ENCODE measurements at regions not wholly inside any gene's neighbourhood (a gene's known extent, or its start where the extent isn't known, plus 50 kb on each side); places are given as distances from the start of the nearest gene placed in this dataset.

DNA sequence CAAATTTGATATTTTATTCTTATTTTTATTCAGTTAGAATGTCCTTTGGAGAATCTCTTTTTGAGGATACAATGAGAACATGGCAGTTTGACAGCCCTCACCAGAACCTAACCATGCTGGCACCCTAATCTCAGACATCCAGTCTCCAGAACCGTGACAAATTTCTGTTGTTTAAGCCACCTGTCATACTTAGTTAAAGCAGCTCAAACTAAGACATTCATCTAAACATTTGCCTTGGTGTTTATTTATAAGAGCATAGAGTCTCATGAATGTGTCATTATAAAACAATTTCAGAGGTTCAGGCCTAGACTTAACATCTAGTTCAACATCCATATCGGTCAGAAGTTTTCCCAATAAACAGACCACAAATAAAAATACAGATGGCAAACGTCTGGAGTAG is 125.1 kb upstream of the FUNDC1 start:
- TF ChIP-seq, protein P1, sequence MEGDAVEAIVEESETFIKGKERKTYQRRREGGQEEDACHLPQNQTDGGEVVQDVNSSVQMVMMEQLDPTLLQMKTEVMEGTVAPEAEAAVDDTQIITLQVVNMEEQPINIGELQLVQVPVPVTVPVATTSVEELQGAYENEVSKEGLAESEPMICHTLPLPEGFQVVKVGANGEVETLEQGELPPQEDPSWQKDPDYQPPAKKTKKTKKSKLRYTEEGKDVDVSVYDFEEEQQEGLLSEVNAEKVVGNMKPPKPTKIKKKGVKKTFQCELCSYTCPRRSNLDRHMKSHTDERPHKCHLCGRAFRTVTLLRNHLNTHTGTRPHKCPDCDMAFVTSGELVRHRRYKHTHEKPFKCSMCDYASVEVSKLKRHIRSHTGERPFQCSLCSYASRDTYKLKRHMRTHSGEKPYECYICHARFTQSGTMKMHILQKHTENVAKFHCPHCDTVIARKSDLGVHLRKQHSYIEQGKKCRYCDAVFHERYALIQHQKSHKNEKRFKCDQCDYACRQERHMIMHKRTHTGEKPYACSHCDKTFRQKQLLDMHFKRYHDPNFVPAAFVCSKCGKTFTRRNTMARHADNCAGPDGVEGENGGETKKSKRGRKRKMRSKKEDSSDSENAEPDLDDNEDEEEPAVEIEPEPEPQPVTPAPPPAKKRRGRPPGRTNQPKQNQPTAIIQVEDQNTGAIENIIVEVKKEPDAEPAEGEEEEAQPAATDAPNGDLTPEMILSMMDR (IDR thresholded peaks at IDR 0.05) = no peak
- no peak for TF ChIP-seq POLR2AphosphoS5 (IDR thresholded peaks at IDR 0.05)

Measured in suprapubic skin (tissue), 3 donors.